GM23338 (cell line): ENCODE measurements at regions not wholly inside any gene's neighbourhood (a gene's known extent, or its start where the extent isn't known, plus 50 kb on each side); places are given as distances from the start of the nearest gene placed in this dataset.

Experiments
- CREB1 ChIP-seq: fragments of 250-450 bp; sonication (Bioruptor Pico); IDR thresholded peaks from 2 replicates; pipeline ENCODE4 v1.5.0; 2020; ENCODE audit warnings: low read depth, mild to moderate bottlenecking, moderate library complexity
- EZH2phosphoT487 ChIP-seq: fragments of 200-600 bp; sonication (generic); IDR thresholded peaks from one replicate; pipeline ENCODE4 v1.8.1; 2018; ENCODE audit warnings: antibody characterized with exemption; ENCODE audit not compliant: unreplicated experiment
- STAT1 ChIP-seq: IDR thresholded peaks from one replicate; pipeline ENCODE4 v1.6.1; 2016; ENCODE audit warnings: antibody characterized with exemption; ENCODE audit not compliant: unreplicated experiment
- ZNF114 ChIP-seq: fragments of 250-450 bp; sonication (Bioruptor Pico); IDR thresholded peaks from 2 replicates; pipeline ENCODE4 v1.5.0; 2020; ENCODE audit warnings: mild to moderate bottlenecking, moderate library complexity
- ZNF331 ChIP-seq: fragments of 250-450 bp; sonication (Bioruptor Pico); IDR thresholded peaks from 2 replicates; pipeline ENCODE4 v1.5.0; 2020; ENCODE audit warnings: low read depth, mild to moderate bottlenecking, moderate library complexity
- TF ChIP-seq, protein P1 (sequence below): fragments of 250-450 bp; sonication (Bioruptor Pico); IDR thresholded peaks from 2 replicates; pipeline ENCODE4 v1.5.0; 2020; ENCODE audit warnings: mild to moderate bottlenecking, moderate library complexity
- TF ChIP-seq, protein P2 (sequence below): IDR thresholded peaks from one replicate; pipeline ENCODE4 v1.6.1; 2018; ENCODE audit warnings: antibody characterized with exemption; ENCODE audit not compliant: unreplicated experiment

GRCh38 chr4:136946307-136946907, 585.9 kb downstream of the PCDH18 start (continued):
- TF ChIP-seq, protein P1, sequence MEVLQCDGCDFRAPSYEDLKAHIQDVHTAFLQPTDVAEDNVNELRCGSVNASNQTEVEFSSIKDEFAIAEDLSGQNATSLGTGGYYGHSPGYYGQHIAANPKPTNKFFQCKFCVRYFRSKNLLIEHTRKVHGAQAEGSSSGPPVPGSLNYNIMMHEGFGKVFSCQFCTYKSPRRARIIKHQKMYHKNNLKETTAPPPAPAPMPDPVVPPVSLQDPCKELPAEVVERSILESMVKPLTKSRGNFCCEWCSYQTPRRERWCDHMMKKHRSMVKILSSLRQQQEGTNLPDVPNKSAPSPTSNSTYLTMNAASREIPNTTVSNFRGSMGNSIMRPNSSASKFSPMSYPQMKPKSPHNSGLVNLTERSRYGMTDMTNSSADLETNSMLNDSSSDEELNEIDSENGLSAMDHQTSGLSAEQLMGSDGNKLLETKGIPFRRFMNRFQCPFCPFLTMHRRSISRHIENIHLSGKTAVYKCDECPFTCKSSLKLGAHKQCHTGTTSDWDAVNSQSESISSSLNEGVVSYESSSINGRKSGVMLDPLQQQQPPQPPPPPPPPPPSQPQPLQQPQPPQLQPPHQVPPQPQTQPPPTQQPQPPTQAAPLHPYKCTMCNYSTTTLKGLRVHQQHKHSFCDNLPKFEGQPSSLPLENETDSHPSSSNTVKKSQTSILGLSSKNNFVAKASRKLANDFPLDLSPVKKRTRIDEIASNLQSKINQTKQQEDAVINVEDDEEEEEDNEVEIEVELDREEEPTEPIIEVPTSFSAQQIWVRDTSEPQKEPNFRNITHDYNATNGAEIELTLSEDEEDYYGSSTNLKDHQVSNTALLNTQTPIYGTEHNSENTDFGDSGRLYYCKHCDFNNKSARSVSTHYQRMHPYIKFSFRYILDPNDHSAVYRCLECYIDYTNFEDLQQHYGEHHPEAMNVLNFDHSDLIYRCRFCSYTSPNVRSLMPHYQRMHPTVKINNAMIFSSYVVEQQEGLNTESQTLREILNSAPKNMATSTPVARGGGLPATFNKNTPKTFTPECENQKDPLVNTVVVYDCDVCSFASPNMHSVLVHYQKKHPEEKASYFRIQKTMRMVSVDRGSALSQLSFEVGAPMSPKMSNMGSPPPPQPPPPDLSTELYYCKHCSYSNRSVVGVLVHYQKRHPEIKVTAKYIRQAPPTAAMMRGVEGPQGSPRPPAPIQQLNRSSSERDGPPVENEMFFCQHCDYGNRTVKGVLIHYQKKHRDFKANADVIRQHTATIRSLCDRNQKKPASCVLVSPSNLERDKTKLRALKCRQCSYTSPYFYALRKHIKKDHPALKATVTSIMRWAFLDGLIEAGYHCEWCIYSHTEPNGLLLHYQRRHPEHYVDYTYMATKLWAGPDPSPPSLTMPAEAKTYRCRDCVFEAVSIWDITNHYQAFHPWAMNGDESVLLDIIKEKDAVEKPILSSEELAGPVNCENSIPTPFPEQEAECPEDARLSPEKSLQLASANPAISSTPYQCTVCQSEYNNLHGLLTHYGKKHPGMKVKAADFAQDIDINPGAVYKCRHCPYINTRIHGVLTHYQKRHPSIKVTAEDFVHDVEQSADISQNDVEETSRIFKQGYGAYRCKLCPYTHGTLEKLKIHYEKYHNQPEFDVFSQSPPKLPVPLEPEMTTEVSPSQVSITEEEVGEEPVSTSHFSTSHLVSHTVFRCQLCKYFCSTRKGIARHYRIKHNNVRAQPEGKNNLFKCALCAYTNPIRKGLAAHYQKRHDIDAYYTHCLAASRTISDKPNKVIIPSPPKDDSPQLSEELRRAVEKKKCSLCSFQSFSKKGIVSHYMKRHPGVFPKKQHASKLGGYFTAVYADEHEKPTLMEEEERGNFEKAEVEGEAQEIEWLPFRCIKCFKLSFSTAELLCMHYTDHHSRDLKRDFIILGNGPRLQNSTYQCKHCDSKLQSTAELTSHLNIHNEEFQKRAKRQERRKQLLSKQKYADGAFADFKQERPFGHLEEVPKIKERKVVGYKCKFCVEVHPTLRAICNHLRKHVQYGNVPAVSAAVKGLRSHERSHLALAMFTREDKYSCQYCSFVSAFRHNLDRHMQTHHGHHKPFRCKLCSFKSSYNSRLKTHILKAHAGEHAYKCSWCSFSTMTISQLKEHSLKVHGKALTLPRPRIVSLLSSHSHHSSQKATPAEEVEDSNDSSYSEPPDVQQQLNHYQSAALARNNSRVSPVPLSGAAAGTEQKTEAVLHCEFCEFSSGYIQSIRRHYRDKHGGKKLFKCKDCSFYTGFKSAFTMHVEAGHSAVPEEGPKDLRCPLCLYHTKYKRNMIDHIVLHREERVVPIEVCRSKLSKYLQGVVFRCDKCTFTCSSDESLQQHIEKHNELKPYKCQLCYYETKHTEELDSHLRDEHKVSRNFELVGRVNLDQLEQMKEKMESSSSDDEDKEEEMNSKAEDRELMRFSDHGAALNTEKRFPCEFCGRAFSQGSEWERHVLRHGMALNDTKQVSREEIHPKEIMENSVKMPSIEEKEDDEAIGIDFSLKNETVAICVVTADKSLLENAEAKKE (CRISPR knock-in tag): no peak
- TF ChIP-seq EZH2phosphoT487 (no peak), STAT1 (no peak), ZNF331 (no peak), CREB1 (no peak), ZNF114 (CRISPR knock-in tag) (no peak)
- TF ChIP-seq, protein P2, sequence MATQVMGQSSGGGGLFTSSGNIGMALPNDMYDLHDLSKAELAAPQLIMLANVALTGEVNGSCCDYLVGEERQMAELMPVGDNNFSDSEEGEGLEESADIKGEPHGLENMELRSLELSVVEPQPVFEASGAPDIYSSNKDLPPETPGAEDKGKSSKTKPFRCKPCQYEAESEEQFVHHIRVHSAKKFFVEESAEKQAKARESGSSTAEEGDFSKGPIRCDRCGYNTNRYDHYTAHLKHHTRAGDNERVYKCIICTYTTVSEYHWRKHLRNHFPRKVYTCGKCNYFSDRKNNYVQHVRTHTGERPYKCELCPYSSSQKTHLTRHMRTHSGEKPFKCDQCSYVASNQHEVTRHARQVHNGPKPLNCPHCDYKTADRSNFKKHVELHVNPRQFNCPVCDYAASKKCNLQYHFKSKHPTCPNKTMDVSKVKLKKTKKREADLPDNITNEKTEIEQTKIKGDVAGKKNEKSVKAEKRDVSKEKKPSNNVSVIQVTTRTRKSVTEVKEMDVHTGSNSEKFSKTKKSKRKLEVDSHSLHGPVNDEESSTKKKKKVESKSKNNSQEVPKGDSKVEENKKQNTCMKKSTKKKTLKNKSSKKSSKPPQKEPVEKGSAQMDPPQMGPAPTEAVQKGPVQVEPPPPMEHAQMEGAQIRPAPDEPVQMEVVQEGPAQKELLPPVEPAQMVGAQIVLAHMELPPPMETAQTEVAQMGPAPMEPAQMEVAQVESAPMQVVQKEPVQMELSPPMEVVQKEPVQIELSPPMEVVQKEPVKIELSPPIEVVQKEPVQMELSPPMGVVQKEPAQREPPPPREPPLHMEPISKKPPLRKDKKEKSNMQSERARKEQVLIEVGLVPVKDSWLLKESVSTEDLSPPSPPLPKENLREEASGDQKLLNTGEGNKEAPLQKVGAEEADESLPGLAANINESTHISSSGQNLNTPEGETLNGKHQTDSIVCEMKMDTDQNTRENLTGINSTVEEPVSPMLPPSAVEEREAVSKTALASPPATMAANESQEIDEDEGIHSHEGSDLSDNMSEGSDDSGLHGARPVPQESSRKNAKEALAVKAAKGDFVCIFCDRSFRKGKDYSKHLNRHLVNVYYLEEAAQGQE: no peak
